GM13977 (cell line): ENCODE measurements at regions not wholly inside any gene's neighbourhood (a gene's known extent, or its start where the extent isn't known, plus 50 kb on each side); places are given as distances from the start of the nearest gene placed in this dataset.

Experiments
- DNase-seq: peaks from one replicate; pipeline ENCODE4 v3.0.0; 2012; ENCODE audit warnings: low spot score
- CTCF ChIP-seq: IDR thresholded peaks from 2 replicates; pipeline ENCODE4 v1.5.1; 2012; ENCODE audit warnings: mild to moderate bottlenecking, control low read depth; ENCODE audit not compliant: insufficient read depth; ENCODE audit errors: extremely low read depth, missing control alignments
- in situ Hi-C: fragments of 300-500 bp; cut with MboI; formaldehyde crosslinking; loops from one replicate; pipeline ENCODE4 v1.12.0; 2022; ENCODE audit warnings: low sequenced_read_pairs, low pct_unique_long_range_greater_than_20kb, mixed read lengths, inconsistent platforms; ENCODE audit not compliant: unreplicated experiment

GRCh38 chr10:43939389-43939938, 290.8 kb upstream of the ZNF32 start:
- in situ Hi-C loops, result no loop called here
- TF ChIP-seq CTCF, result no peak
- DNase-seq, result no peak

GRCh38 chr10:43938810-43939209, 290.1 kb upstream of the ZNF32 start:
- in situ Hi-C loops, result no loop called here
- no peak for DNase-seq
- no peak for TF ChIP-seq CTCF

- in situ Hi-C loops, result no loop called here
- DNase-seq, result no peak
- TF ChIP-seq CTCF, result no peak
Measured at GRCh38 chr10:43931308-43931930, 282.7 kb upstream of the ZNF32 start.

- in situ Hi-C loops, result no loop called here
- DNase-seq, result no peak
- TF ChIP-seq CTCF, result no peak
Measured at GRCh38 chr10:43930777-43931176, 282.1 kb upstream of the ZNF32 start.

GRCh38 chr10:43930243-43930642, 281.6 kb upstream of the ZNF32 start:
- in situ Hi-C loops, result no loop called here
- TF ChIP-seq CTCF, result no peak
- DNase-seq, result no peak

- no peak for TF ChIP-seq CTCF
- in situ Hi-C loops, result no loop called here
- DNase-seq, result no peak
Measured at GRCh38 chr10:43929122-43929521, 280.4 kb upstream of the ZNF32 start.

- no peak for DNase-seq
- in situ Hi-C loops, result no loop called here
- no peak for TF ChIP-seq CTCF
Measured at GRCh38 chr10:43928425-43928968, 279.8 kb upstream of the ZNF32 start.
